Bronchial epithelial cell (primary cell): ENCODE measurements at regions not wholly inside any gene's neighbourhood (a gene's known extent, or its start where the extent isn't known, plus 50 kb on each side); places are given as distances from the start of the nearest gene placed in this dataset.

Experiments
- DNase-seq: peaks from one replicate; pipeline ENCODE4 v3.0.0-alpha.2; 2010; ENCODE audit warnings: low read depth
- FAIRE-seq: peaks from 2 replicates; lab custom pipeline; 2011; peaks lifted over from hg19 to GRCh38; lab: Jason Lieb, UNC
- H3K27me3 ChIP-seq: 2 replicates; pipeline ENCODE4 v1.5.1; 2011; ENCODE audit warnings: low read length; ENCODE audit not compliant: control insufficient read depth, insufficient read depth
- H3K36me3 ChIP-seq: 2 replicates; pipeline ENCODE4 v1.5.1; 2011; ENCODE audit warnings: low read length; ENCODE audit not compliant: control insufficient read depth, insufficient read depth
- H3K4me3 ChIP-seq: 2 replicates; pipeline ENCODE4 v1.5.1; 2011; ENCODE audit warnings: mild to moderate bottlenecking, low read depth, low read length, control low read depth
- CTCF ChIP-seq: IDR thresholded peaks from 2 replicates; pipeline ENCODE4 v1.5.1; 2011; ENCODE audit warnings: mild to moderate bottlenecking, moderate library complexity, low read length, control low read depth, inconsistent platforms; ENCODE audit not compliant: insufficient read depth, severe bottlenecking

GRCh38 chr6:90955246-90955645 is 368.4 kb upstream of the MAP3K7 start:
- TF ChIP-seq CTCF, result no peak
- no peak for DNase-seq
- Histone ChIP-seq H3K4me3 (no peak overlapping the region), H3K27me3 (no peaks in the 10 kb centered on the region), H3K36me3 (no peaks in the 10 kb centered on the region)
- FAIRE-seq, result no peak

- no peak for TF ChIP-seq CTCF
- Histone ChIP-seq H3K27me3 (no peaks in the 10 kb centered on the region), H3K4me3 (no peak overlapping the region), H3K36me3 (no peaks in the 10 kb centered on the region)
- no peak for DNase-seq
- FAIRE-seq, result no peak
These were observed 366.7 kb upstream of the MAP3K7 start for GRCh38 chr6:90953405-90954161.

- FAIRE-seq, result no peak
- TF ChIP-seq CTCF, result no peak
These were observed 365.3 kb upstream of the MAP3K7 start for GRCh38 chr6:90952176-90952575.

GRCh38 chr6:90948540-90948939 is 361.7 kb upstream of the MAP3K7 start:
- no peaks in the 10 kb centered on the region for H3K36me3 ChIP-seq
- no peaks in the 10 kb centered on the region for H3K27me3 ChIP-seq
- no peak for DNase-seq
- TF ChIP-seq CTCF, result no peak
- no peak for FAIRE-seq
- H3K4me3 ChIP-seq, result no peak overlapping the region

More at GRCh38 chr6:90952176-90952575, 365.3 kb upstream of the MAP3K7 start:
- H3K4me3 ChIP-seq, result no peak overlapping the region
- no peaks in the 10 kb centered on the region for H3K27me3 ChIP-seq
- no peaks in the 10 kb centered on the region for H3K36me3 ChIP-seq
- DNase-seq, result no peak

GRCh38 chr6:90947184-90948064 is 360.6 kb upstream of the MAP3K7 start:
- no peaks in the 10 kb centered on the region for H3K27me3 ChIP-seq
- FAIRE-seq (no peak), DNase-seq (no peak)
- TF ChIP-seq CTCF, result no peak
- H3K4me3 ChIP-seq, result no peak overlapping the region
- no peaks in the 10 kb centered on the region for H3K36me3 ChIP-seq
